Sigmoid colon (tissue), 6 donors: ENCODE measurements at regions not wholly inside any gene's neighbourhood (a gene's known extent, or its start where the extent isn't known, plus 50 kb on each side); places are given as distances from the start of the nearest gene placed in this dataset.

Experiments
- DNase-seq: peaks from one replicate; pipeline ENCODE4 v3.0.0-alpha.2; 2019
- H3K27ac ChIP-seq, 4 donors: fragments of 200-600 bp; sonication (generic); one replicate each; pipeline ENCODE4 v1.5.1; 2016 to 2019; ENCODE audit warnings: mild to moderate bottlenecking in 1 of 4
- H3K27me3 ChIP-seq, 3 donors: fragments of 200-600 bp; sonication (generic); one replicate each; pipeline ENCODE4 v1.5.1; 2019; ENCODE audit warnings: mild to moderate bottlenecking in 1 of 3
- H3K36me3 ChIP-seq, 4 donors: fragments of 200-600 bp; sonication (generic); one replicate each; pipeline ENCODE4 v1.5.1; 2016 to 2019
- H3K4me1 ChIP-seq, 4 donors: fragments of 200-600 bp; sonication (generic); one replicate each; pipeline ENCODE4 v1.5.1; 2017 to 2019
- H3K4me3 ChIP-seq, 4 donors: fragments of 200-600 bp; sonication (generic); one replicate each; pipeline ENCODE4 v1.5.1; 2017 to 2019; ENCODE audit warnings: mild to moderate bottlenecking in 2 of 4, moderate library complexity in 1 of 4
- H3K9me3 ChIP-seq, 4 donors: fragments of 200-600 bp in 3 of 4; sonication (generic) in 3 of 4; one replicate each; pipeline versions ENCODE4 v1.5.1 to v1.6.1; 2013 to 2019
- EP300 ChIP-seq, 4 donors: sonication (generic); formaldehyde crosslinking; IDR thresholded peaks; one replicate each; pipeline ENCODE4 v1.6.1; 2017; ENCODE audit warnings: antibody characterized with exemption in 4 of 4
- POLR2A ChIP-seq, 2 donors: fragments of 450-650 bp; IDR thresholded peaks; one replicate each; pipeline ENCODE4 v1.6.1; 2016; ENCODE audit warnings: antibody characterized with exemption in 2 of 2, mild to moderate bottlenecking in 2 of 2, moderate library complexity in 2 of 2
- POLR2AphosphoS5 ChIP-seq, 4 donors: sonication (generic); formaldehyde crosslinking; IDR thresholded peaks; one replicate each; pipeline ENCODE4 v1.6.1; 2017; ENCODE audit warnings: antibody characterized with exemption in 4 of 4
- WGBS, 2 donors: extraction: QIAGEN DNeasy Blood & Tissue Kit; methylation state at CpG; one replicate each; pipeline ENCODE4 v1.1.7; 2013; 5-methylcytosine and 5-hydroxymethylcytosine counted together
- intact Hi-C: fragments of 100-400 bp; cut with DNase I; formaldehyde crosslinking; loops from one replicate; pipeline ENCODE4 v1.15.1; 2023
- TF ChIP-seq, protein P1 (sequence below), 4 experiments: fragments of 450-650 bp in 3 of 4; fragments of 200-600 bp in 1 of 4; IDR thresholded peaks; one replicate each; pipeline ENCODE4 v1.5.1; 2016 to 2019; ENCODE audit warnings: antibody characterized with exemption in 4 of 4, mild to moderate bottlenecking in 3 of 4, moderate library complexity in 2 of 4
- donor health status: healthy with polysubstance abuse.
- donor health status: healthy.

DNA sequence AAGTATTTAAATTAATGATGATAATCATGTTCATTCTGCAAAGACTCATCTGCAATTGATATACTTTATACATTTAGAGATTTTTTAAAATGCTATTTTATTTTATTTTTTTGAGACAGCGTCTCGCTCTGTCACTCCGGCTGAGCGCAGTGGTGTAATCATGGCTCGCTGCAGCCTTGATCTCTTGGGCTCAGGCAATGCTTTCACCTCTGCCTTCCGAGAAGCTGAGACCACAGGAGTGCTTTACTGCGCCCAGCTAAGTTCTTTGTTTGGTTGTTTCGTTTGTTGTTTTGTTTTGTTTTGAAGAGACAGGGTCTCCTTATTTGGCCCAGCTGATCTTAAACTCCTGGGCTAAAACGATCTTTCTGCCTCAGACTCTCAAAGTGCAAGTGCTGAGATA is 1541.0 kb downstream of the PCDH7 start:
- intact Hi-C loops: no loop called here
- no peaks in the 10 kb centered on the region for H3K36me3 ChIP-seq
- H3K27ac ChIP-seq: no peak overlapping the region
- no peak overlapping the region for H3K4me3 ChIP-seq
- TF ChIP-seq, protein P1, sequence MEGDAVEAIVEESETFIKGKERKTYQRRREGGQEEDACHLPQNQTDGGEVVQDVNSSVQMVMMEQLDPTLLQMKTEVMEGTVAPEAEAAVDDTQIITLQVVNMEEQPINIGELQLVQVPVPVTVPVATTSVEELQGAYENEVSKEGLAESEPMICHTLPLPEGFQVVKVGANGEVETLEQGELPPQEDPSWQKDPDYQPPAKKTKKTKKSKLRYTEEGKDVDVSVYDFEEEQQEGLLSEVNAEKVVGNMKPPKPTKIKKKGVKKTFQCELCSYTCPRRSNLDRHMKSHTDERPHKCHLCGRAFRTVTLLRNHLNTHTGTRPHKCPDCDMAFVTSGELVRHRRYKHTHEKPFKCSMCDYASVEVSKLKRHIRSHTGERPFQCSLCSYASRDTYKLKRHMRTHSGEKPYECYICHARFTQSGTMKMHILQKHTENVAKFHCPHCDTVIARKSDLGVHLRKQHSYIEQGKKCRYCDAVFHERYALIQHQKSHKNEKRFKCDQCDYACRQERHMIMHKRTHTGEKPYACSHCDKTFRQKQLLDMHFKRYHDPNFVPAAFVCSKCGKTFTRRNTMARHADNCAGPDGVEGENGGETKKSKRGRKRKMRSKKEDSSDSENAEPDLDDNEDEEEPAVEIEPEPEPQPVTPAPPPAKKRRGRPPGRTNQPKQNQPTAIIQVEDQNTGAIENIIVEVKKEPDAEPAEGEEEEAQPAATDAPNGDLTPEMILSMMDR (IDR thresholded peaks at IDR 0.05): no peak
- TF ChIP-seq POLR2AphosphoS5 (IDR thresholded peaks at IDR 0.05) (no peak), POLR2A (IDR thresholded peaks at IDR 0.05) (no peak), EP300 (IDR thresholded peaks at IDR 0.05) (no peak)
- no peak for DNase-seq
- WGBS, 2 donors: 83 to 86% methylated on average over 9 of the region's 9 CpGs
- H3K4me1 ChIP-seq: no peaks in the 10 kb centered on the region
- no peaks in the 10 kb centered on the region for H3K9me3 ChIP-seq
- H3K27me3 ChIP-seq: no peaks in the 10 kb centered on the region

GRCh38 chr4:32268863-32269262 is 1548.7 kb downstream of the PCDH7 start:
- Histone ChIP-seq H3K36me3 (no peaks in the 10 kb centered on the region), H3K9me3 (peaks cover 0 to 4% (median 0%) of the 10 kb centered on the region in 4 donors), H3K27ac (no peak overlapping the region), H3K27me3 (no peaks in the 10 kb centered on the region), H3K4me3 (no peak overlapping the region), H3K4me1 (no peaks in the 10 kb centered on the region)
- WGBS, 2 donors: 0 to 39% methylated on average over 1 of the region's 1 CpG
- no peak for TF ChIP-seq POLR2A (IDR thresholded peaks at IDR 0.05)
- TF ChIP-seq, protein P1 (IDR thresholded peaks at IDR 0.05): no peak
- TF ChIP-seq POLR2AphosphoS5 (IDR thresholded peaks at IDR 0.05): no peak
- TF ChIP-seq EP300 (IDR thresholded peaks at IDR 0.05): no peak
- no peak for DNase-seq
- intact Hi-C loops: no loop called here

DNA sequence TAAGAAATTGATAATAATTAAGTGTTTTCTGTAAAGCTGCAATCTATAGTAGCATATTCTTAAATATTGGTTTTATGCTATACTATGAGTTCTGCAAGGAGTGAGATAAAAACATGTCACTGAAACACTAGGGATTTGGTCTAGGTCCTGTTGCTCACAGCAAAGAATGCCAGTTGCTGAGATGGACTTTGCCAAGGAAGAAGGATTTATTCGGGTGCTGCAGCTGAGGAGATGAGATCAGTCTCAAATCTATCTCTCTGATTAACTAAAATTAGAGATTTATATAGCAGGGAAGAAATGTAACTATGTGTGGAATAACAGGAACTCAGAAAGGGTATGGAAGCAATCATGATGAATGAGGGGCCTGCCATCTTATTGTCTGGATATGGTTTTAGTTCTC is 1569.9 kb downstream of the PCDH7 start:
- no peak for DNase-seq
- Histone ChIP-seq H3K4me3 (no peak overlapping the region), H3K27ac (no peak overlapping the region), H3K27me3 (no peaks in the 10 kb centered on the region), H3K36me3 (no peaks in the 10 kb centered on the region), H3K4me1 (no peaks in the 10 kb centered on the region), H3K9me3 (no peaks in the 10 kb centered on the region)
- WGBS, 2 donors: 80 to 92% methylated on average over 1 of the region's 1 CpG
- intact Hi-C loops: no loop called here
- TF ChIP-seq EP300 (IDR thresholded peaks at IDR 0.05): no peak
- no peak for TF ChIP-seq POLR2A (IDR thresholded peaks at IDR 0.05)
- no peak for TF ChIP-seq POLR2AphosphoS5 (IDR thresholded peaks at IDR 0.05)
- TF ChIP-seq, protein P1 (IDR thresholded peaks at IDR 0.05): no peak

DNA sequence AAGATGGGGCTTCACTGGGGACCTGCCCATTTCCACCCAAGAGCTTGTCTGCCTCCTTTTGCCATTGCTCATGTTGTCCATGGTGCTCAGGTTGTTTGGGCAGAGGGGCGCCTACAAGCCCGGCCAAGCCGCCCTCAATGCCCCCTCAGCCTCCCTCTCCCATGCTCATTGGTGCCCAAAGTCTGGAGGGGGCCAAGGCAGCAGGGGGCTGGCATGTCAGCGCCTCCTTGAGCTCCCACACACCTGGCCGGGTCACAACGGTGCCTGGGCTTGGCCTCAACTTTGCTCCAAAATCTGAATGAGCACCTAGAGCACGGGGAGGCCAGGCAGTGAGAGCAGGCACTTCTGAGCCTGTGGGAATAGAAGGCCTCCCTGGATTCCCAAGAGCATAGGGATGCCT is 1598.8 kb downstream of the PCDH7 start:
- H3K27ac ChIP-seq: no peak overlapping the region
- H3K27me3 ChIP-seq: no peaks in the 10 kb centered on the region
- H3K9me3 ChIP-seq: no peaks in the 10 kb centered on the region
- intact Hi-C loops: no loop called here
- H3K4me1 ChIP-seq: peaks cover 0 to 3% (median 0%) of the 10 kb centered on the region in 4 donors
- H3K4me3 ChIP-seq: no peak overlapping the region
- DNase-seq: no peak
- TF ChIP-seq, protein P1 (IDR thresholded peaks at IDR 0.05): no peak
- TF ChIP-seq EP300 (IDR thresholded peaks at IDR 0.05) (no peak), POLR2AphosphoS5 (IDR thresholded peaks at IDR 0.05) (no peak), POLR2A (IDR thresholded peaks at IDR 0.05) (no peak)
- WGBS, 2 donors: 92 to 94% methylated on average over 7 of the region's 7 CpGs
- no peaks in the 10 kb centered on the region for H3K36me3 ChIP-seq

DNA sequence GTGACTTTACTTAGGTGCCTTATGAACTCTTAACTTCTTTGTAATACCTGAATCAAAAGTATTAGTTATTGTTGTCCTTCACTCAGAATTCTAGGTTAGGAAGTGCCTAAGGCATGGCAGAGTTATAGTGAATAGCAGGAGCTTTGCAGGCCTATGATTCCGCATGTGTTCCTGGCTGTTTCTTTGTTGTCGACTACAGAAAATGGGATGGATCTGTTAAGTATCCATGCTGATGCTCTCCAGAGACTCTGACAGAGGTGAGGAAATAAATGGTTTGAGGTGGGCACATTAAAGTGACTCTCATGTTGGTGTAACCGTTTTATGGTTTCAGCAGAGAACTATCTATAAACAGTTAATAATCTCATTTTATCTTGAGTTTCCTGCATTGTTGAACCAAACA is 1601.3 kb downstream of the PCDH7 start:
- Histone ChIP-seq H3K27me3 (no peaks in the 10 kb centered on the region), H3K36me3 (no peaks in the 10 kb centered on the region), H3K4me3 (no peak overlapping the region), H3K9me3 (peaks cover 0 to under 1% (median 0%) of the 10 kb centered on the region in 4 donors), H3K27ac (no peak overlapping the region), H3K4me1 (peaks cover 0 to 3% (median 0%) of the 10 kb centered on the region in 4 donors)
- TF ChIP-seq EP300 (IDR thresholded peaks at IDR 0.05) (no peak), POLR2A (IDR thresholded peaks at IDR 0.05) (no peak), POLR2AphosphoS5 (IDR thresholded peaks at IDR 0.05) (no peak)
- TF ChIP-seq, protein P1 (IDR thresholded peaks at IDR 0.05): no peak
- 65 to 76% methylated on average over 3 of the region's 3 CpGs for WGBS, 2 donors
- intact Hi-C loops: no loop called here
- DNase-seq: no peak
